NCI-H510A (cell line): ENCODE measurements at regions not wholly inside any gene's neighbourhood (a gene's known extent, or its start where the extent isn't known, plus 50 kb on each side); places are given as distances from the start of the nearest gene placed in this dataset.
"Not testable (repeated sequence)": the region's sequence is repeated elsewhere in the genome, so short reads cannot be mapped to it uniquely, and the experiment has no call there.

Experiments
- DNase-seq: peaks from one replicate; lab custom pipeline; 2025; lab: John Stamatoyannopoulos, UW

DNA sequence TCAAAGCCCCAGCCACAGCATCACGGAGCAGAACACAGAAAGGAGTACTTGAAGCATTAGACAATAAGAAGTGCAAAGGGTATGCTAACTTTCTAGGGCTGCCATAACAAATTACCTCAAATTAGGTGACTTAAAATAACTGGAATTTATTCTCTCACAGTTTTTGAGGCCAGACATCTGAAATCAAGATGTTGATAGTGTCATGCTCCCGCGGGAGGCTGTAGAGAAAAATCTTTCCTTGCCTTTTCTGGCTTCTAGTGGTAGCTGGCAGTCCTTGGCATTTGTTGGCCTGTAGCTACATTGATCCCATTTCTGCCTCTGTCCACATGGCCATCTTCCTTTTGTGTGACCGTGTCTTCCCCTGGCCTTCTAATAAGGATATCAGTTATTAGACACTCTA lies 51.9 kb upstream of the SPDL1 start:
- DNase-seq: no peak

DNA sequence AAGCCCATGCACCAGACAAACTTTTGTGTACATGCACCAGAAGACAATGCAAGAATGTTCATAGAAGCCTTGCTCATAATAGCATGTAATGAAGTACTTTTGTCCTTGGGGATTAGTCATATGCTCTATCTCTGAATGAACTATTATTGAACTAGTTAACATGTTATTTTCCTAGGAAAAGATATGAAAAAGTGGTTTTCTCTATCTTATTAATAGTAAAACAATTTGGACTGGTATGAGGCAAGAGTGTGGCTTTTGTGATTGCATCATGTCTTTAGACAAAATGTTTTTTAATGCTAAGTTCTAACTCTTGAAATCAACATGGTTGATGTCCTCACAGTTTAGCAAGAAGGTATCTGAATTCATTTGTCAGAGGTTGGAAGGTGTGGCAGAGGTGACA lies 55.7 kb upstream of the SPDL1 start:
- DNase-seq: no peak

DNA sequence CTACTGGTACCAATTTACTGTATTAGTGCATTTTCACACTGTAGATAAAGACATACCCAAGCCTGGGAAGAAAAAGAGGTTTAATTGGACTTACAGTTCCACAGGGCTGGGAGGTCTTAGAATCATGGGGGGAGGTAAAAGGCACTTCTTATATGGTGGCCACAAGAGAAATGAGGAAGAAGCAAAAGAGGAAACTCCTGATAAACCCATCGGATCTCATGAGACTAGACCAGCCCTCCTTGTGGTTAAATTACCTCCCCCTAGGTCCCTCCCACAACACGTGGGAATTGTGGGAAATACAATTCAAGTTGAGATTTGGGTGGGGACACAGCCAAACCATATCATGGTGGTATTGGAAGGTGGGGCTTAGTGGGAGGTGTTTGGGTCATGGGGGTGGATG lies 56.5 kb upstream of the SPDL1 start:
- DNase-seq: no peak

DNA sequence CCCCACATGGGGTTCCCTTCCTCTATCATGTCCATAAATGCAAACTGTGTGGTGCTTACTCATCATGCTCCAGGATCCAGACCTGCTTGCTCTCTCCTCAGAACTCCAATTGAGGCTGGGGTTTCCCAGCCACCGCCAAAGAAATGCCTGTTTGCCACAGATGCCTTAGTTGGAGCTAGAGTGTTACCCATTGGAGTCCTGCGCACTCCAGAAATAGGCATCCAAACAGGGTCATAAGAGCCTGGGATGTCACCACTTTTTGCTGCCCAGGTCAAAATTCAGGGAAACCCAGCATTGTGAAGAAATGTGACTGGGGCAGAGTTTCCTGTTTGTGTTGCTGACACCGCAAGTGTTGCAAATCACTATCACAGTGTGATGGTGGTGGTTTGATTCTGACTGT lies 60.7 kb upstream of the SPDL1 start:
- no peak for DNase-seq

DNA sequence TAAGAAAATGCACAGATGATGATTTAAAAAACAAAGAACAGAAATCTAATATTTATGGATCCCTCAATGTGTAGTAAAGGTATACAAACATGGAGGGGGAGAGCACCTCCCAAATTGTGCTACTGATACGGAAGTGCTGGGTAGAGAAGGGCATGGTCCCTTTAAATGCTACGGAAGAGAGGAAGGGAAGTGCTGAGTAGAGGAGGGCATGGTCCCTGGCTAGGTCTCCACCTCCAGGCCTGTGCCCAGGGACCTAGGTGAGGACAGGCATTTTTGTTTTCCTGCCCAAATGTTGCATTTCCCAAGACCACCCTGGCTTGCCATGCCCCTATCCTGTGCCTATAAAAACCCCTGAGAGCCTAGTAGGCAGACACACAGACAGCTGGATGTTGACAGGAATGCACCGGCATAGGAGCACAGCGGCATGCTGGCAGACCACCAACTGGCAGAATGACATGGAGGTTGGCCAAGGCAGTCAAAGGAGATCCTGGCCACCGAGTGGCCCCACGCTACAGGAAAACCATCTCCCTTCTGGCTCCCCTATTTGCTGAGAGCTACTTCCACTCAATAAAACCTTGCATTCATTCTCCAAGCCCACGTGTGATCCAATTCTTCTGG lies 62.1 kb upstream of the SPDL1 start:
- DNase-seq: no peak

DNA sequence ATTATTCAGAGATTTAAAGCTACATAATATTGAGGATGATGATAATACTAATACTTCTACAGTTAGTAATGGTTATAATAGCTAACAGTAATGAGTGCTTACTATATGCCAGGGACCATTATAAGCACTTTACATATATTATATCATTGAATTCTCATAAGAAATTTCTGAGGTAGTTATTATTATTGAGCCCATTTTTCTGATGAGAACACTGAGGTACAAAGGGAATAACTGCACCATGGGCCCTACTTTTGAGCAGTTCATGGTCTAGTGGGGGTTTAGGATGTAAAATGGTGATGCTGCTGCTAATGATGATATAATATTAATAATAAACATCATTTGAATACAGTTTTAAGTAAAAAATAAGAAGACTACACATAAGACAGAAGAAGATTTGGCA lies 64.2 kb upstream of the SPDL1 start:
- DNase-seq: no peak

DNA sequence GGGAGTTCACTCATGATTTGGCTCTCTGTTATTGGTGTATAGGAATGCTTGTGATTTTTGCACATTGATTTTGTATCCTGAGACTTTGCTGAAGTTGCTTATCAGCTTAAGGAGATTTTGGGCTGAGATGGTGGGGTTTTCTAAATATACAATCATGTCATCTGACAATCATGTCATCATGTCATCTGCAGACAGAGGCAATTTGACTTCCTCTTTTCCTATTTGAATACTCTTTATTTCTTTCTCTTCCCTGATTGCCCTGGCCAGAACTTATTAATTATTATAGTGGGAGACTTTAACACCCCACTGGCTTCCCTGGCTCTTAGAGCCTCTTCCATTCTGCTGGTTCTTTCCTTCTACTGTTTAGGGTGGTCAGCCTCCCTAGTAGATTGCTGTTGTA lies 64.8 kb upstream of the SPDL1 start:
- DNase-seq: not testable (repeated sequence)

DNA sequence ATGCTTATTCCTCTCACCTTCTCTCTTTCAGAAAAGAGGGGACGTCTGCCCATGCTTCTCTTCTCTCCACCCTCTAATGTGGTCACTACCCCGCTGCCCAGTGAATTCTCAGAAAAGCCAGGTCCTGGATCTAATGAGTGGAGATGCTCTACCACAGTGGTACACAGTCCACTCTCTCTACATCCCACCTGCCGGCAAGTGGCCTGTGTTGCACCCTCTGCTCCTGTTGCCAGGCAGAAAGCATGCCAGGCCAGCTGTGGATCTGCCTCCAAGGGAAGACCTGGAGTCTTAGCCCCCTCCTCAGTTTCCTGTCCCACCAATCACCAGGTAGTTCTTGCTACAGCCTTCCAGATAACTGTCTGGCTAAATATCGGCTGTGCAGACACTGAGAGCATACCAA lies 71.2 kb upstream of the SPDL1 start:
- DNase-seq: no peak

DNA sequence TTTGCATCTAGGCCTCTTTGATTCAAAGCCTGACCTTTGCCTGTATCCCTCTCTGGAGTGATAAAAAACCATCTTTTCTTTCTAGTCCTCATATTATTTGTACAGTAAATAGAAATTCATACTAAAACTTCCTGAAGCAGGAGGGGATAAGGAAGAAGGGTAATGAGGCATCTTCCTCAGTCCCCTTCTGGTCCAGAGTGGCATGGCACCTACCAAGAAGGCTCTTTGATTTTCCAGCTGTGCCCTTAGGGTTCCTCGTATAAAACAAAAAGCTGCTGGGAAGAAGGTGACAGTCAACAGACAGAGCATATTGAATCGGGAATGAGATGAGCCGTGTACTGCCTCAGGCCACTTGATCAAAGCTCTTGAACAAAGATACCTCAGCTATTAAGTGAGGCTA lies 71.9 kb upstream of the SPDL1 start:
- no peak for DNase-seq

DNA sequence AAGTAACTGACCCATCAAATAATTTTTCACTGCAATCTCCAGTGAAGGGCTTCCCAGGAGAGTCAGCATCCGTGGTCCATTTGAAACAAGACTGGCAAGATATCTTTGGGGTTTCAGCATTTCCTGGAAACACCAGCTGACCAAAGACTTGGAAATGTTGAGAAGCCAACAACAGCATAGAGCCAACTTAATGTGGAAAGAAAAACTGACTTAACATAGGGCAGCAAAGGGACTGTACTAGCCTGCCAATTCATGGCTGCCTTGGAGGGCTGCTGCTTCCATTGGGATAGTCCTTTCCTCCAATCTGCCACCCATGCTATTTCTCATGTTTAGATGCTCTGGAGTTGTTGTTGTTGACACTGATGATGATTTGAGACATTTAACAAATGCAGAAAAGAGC lies 76.5 kb upstream of the SPDL1 start:
- DNase-seq: no peak

DNA sequence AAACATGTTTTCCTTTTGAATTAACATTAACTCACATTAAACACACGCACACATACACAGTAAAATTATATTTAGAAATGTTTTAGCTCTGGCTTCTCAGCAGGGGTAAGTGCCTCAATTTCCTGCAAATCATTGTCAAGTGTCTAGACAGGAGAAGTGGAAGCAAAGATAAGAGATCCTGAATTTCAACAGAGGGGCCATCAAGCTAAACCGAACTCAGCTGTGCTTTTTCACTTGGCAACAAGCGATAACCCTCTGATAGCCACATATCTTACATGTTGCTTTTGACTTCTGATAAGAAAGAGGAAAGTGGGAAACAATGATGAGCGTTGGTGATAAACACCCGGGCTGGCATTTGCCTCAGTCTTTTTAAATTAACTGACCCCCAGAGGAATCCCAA lies 79.7 kb upstream of the SPDL1 start:
- DNase-seq: no peak

DNA sequence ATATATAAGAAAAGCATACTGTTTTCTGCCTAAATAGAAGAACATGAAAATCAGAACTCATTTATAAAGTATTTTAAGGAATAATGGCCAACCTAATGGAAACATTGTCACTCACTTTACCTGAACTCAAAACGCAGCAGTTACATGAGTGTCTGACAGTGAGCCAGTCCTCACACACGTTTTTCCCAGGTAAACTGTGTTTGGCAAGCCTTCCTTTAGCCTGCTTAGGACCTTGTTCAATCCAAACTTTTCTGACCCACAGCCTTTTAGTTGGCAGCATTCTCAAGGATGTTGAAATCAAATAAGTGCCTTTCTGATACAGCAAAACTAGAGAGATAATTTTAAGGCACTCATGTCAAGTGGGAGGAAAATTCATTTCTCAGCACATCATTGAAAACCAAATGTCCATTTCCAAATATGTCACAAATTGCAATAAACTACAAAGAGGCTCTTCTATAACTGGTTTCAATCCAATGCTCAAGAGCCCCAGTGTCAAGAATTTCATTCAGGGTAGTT lies 83.5 kb upstream of the SPDL1 start:
- DNase-seq: no peak

DNA sequence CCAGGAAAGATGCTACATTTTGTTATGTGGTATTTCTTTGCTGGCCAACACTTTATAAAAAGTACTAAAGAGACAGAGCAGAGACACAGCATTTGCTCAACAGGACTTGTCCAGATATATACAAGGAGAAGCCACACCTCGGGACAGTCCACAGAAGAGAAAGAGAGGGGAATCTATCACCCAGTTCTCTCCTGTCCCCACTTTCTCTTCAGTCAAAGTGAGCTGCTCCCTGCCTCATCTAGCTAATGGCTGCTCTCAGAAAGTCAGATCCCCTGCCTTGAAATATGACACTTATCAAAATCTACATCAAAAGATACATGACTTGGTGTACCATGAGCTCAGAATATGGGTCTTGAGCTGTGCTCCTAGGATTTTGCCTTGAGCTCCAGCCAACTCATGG lies 86.7 kb upstream of the SPDL1 start:
- no peak for DNase-seq

DNA sequence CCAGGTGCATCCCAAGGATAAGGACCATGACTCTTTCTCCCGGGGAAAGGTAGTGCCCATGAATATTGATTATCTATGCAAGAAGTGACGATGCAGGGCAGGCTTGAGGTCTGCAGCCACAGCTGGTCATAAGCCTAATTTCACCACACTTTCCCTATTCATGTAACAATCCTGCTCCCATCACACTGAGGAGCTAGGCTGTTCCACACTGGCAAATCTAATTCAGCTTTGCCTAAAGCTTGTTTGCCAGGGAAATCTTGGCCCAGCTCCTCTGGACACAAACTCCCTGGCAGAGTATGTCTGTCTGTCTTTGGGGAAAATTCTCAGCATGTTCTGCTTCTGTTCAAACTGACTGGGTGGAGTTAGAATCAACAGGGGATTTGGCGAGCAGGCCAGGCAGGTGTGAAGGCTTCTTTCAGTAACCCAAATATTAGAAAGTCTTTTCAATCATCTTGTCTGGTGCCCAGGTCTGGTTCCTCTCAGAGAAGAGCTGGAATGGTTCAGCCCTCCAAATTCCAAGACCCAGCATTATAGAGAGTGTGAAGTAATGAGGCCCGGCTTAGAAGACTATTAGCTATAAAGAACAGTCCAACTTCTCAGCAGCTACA lies 88.5 kb upstream of the SPDL1 start:
- no peak for DNase-seq

DNA sequence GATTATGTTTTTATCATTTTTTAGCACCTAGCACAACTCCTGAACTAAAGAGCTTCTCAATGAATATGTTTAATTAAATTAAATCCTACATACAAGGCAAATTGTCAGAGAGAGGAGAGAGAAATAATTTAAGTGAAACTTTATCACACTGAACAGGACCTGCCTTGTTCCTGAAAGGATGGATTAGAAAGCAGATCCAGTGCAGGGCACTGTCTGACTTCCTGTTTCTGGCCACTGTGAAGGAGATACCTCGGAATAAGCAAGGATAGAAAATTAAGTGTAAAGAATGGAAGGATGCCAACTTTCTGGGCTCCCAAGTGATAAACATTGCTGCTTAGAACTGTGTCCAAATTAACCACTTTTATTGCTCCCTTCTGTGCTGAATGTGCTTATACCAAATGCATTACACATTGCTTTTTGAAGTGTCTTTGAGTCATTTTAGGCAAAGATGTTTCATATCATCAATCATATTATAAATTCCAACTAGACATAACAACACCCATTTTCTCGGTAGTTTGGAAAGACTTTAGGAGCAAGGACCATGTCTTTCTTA lies 89.1 kb upstream of the SPDL1 start:
- no peak for DNase-seq

DNA sequence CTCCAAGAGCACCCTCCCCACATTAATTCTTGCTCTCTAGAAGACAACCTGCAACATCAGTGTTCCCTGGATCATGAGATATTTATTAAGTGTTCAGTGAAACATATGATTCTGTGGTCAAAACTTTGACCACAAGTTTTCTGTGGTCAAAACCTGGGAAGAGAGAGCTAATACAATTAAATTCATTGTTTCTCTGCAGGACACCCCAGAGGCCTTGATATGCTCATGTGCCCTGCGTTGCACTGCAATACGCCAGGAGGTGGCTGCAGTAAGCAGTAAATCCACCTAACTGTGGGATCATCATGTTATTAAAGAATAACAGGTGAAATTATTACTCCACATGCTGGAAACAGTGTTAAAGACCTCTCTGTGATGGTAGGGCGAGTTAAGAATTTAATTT lies 109.3 kb upstream of the SPDL1 start:
- DNase-seq: no peak

DNA sequence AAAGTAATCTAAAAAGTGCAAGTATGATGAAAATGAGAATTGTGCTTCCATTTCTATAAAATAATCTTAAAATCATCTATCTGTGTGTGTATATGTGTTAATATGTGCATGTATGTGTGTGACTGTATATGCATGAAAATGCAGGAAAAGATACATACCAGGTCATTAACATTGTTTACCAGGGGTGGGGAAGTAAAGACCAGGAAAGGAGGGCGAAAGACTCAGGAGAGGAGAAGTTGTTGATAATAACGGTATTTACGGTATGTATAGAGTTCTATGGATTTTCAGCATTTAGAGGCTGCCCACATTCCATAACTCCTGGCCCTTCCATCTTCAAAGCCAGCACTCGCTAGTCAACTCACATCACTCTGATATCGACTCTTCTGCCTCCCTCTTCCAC lies 111.0 kb upstream of the SPDL1 start:
- DNase-seq: no peak

DNA sequence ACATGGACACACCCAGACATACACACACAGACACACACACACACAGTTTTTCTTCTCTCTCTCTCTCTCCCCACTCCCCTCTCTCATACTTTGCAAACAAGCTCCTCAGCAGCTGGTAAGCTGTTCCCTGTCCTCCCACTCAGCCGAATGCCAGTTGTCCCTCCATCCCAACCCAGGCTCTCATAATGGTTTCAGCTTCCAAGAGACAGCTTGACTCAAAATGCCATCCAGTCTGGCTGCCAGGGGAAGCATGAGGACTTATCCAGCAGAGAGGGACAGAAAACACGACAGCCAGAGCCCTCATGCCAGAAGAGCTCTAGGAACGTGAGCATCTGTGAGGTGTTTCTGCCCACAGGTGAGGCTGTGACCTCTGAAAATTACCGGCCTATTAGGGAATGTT lies 112.6 kb upstream of the SPDL1 start:
- no peak for DNase-seq

DNA sequence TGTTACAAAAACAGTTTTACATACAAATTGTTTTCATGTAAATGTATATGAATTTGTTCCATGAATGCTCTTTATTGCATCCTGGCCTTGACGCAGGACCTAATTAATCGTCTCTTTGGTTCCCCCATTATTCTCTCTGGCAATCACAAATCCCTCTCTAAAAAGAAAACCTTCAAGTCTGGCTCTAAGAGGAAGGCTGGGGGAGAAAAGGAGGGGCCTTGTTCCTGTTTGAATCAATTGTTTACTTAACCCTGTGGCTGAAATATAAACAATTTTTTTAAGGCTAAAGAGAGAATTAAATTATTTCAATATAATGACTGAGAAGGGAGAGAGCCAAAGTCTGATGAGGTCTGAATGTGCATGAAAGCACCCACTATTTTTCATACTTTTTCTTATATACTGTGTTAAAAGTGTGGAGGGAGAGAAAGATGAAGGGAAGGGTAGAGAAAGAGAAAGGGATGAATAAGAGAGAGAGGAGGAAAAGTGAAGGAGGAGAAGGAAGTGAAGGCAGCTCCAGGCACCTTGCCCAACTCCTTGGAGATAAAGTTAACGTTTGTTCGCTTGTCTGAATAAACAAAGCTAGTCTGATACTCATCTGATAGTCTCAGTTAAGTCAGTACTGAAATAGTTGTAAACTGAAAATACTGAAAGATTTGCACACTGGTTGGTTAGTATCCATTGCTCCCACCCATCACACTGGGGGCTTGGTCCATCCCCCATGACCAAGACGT lies 116.4 kb upstream of the SPDL1 start:
- no peak for DNase-seq

DNA sequence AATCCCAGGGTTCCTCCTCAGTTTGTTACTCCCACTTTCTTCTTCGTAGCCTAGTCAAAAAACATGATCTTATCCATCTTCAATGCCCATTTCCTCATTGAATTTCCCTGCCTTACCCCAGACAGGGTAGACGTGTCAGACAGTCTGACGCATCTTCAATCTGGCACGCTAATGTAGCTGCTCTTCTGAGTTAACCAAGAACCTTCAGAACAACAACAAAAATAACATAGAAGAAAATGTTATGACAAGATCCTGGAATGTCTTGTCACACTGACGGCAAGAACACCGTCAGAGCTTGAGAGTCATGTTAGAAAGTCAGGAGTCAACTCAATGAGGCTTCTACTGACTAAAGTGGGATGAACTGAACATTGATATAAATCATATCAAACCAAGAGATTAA lies 122.7 kb upstream of the SPDL1 start:
- no peak for DNase-seq

DNA sequence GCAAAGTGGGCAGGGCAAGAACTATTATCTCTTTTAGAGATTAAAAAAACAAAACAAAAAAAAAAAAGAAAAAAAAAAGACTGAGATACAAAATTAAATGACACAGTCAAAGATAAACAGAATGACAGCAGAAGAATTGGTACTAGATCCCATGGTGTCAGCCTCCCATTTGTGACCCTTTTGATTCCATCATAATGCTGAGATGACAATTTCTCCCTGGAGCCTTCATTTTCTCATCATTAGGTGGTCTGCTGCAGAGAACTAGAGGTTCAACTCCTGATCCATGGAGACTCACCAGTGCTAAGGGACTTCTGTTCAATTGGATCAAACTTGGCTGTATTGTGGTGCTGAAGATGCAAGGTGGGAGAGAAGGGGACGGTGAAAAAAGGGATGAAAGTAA lies 123.5 kb upstream of the SPDL1 start:
- DNase-seq: no peak

DNA sequence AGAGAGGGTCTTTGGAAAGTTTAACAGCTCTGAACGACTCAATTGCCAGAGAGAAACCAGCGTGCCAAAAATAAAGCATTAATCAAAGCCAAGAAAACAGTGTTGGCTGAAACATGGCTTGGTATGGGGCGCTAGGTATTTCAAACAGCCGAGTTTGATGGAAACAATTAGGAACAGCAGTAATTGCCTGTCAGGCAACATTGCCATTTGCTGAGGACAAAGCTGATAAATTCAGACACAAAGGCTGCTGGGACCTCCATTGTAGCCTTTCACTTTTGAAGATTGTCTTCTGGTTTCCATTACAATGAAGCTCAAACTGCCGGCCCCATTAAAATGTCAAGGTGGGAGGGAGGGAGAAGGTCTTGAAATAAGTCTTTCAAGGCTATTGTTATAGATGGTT lies 125.4 kb upstream of the SPDL1 start:
- DNase-seq: no peak

DNA sequence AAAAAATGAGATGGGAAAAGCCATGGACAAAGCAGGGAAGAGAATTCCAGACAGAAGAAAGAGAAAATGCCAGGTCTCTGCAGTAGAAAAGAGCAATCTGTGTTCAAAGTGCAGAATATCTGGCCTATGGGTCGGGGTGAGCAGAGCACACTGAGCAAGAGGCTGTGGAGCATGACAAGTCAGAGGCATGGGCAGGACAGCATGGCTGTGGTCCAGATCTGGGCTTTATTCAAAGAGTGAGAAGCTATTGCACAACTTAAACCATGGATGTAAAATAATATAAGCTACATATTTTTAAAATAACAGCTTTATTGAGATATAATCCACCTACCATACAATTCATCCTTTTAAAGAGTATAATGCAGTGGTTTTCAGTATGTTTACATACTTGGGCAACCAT lies 133.1 kb upstream of the SPDL1 start:
- no peak for DNase-seq
